ENCODE measurements at regions not wholly inside any gene's neighbourhood (a gene's known extent, or its start where the extent isn't known, plus 50 kb on each side); places are given as distances from the start of the nearest gene placed in this dataset.

- no peak for TF ChIP-seq CTCF (IDR thresholded peaks at IDR 0.05)
- TF ChIP-seq POLR2A (IDR thresholded peaks at IDR 0.05): no peak
Observed at GRCh38 chr2:12141618-12142258, 395.3 kb downstream of the LPIN1 start.

All from right lobe of liver (tissue), 4 donors.